PFSK-1 (cell line): ENCODE measurements at regions not wholly inside any gene's neighbourhood (a gene's known extent, or its start where the extent isn't known, plus 50 kb on each side); places are given as distances from the start of the nearest gene placed in this dataset.

Experiments used
- TAF1 ChIP-seq: IDR thresholded peaks from 2 replicates; pipeline ENCODE4 v1.6.1; 2012; ENCODE audit warnings: low read length, control low read depth, borderline replicate concordance; ENCODE audit not compliant: insufficient read depth
- TF ChIP-seq, protein P1 (sequence below), 2 experiments: IDR thresholded peaks; 2 replicates each; pipeline versions ENCODE4 v1.6.1 to v1.8.0; 2011 to 2012; ENCODE audit warnings: low read depth in 2 of 2, low read length in 2 of 2, control low read depth in 1 of 2, inconsistent platforms in 1 of 2, mild to moderate bottlenecking in 1 of 2, moderate library complexity in 1 of 2; ENCODE audit not compliant: insufficient read depth in 1 of 2

GRCh38 chr11:41954034-41954433, 494.6 kb upstream of the LRRC4C start:
- TF ChIP-seq TAF1 = no peak
- TF ChIP-seq, protein P1, sequence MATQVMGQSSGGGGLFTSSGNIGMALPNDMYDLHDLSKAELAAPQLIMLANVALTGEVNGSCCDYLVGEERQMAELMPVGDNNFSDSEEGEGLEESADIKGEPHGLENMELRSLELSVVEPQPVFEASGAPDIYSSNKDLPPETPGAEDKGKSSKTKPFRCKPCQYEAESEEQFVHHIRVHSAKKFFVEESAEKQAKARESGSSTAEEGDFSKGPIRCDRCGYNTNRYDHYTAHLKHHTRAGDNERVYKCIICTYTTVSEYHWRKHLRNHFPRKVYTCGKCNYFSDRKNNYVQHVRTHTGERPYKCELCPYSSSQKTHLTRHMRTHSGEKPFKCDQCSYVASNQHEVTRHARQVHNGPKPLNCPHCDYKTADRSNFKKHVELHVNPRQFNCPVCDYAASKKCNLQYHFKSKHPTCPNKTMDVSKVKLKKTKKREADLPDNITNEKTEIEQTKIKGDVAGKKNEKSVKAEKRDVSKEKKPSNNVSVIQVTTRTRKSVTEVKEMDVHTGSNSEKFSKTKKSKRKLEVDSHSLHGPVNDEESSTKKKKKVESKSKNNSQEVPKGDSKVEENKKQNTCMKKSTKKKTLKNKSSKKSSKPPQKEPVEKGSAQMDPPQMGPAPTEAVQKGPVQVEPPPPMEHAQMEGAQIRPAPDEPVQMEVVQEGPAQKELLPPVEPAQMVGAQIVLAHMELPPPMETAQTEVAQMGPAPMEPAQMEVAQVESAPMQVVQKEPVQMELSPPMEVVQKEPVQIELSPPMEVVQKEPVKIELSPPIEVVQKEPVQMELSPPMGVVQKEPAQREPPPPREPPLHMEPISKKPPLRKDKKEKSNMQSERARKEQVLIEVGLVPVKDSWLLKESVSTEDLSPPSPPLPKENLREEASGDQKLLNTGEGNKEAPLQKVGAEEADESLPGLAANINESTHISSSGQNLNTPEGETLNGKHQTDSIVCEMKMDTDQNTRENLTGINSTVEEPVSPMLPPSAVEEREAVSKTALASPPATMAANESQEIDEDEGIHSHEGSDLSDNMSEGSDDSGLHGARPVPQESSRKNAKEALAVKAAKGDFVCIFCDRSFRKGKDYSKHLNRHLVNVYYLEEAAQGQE (IDR thresholded peaks at IDR 0.05; ENCODE audit: insufficient read depth in 1 of 2, low read depth in 2 of 2, low read length in 2 of 2) = no peak
